NCI-H187 (cell line): ENCODE measurements at regions not wholly inside any gene's neighbourhood (a gene's known extent, or its start where the extent isn't known, plus 50 kb on each side); places are given as distances from the start of the nearest gene placed in this dataset.

ENCODE experiments used
- DNase-seq, 2 experiments: peaks; one replicate each; lab custom pipeline; 2025; lab: John Stamatoyannopoulos, UW

- no peak for DNase-seq
These were observed 356.9 kb downstream of the RAB28 start for GRCh38 chr4:13126976-13127910.

- DNase-seq, result peak; percentile 48 to 71
These were observed 365.5 kb downstream of the RAB28 start for GRCh38 chr4:13118633-13119032.

GRCh38 chr4:13117185-13117584, 367.0 kb downstream of the RAB28 start:
- DNase-seq, result no peak

GRCh38 chr4:13112030-13112429, 372.1 kb downstream of the RAB28 start:
- DNase-seq, result no peak

GRCh38 chr4:13109536-13109935, 374.6 kb downstream of the RAB28 start:
- DNase-seq, result no peak

- no peak for DNase-seq
These were observed 376.0 kb downstream of the RAB28 start for GRCh38 chr4:13108096-13108495.

- no peak for DNase-seq
These were observed 380.6 kb downstream of the RAB28 start for GRCh38 chr4:13103382-13104015.

GRCh38 chr4:13102092-13102742, 381.9 kb downstream of the RAB28 start:
- no peak for DNase-seq

- DNase-seq, result no peak
These were observed 386.2 kb downstream of the RAB28 start for GRCh38 chr4:13097971-13098370.

- DNase-seq, result no peak
These were observed 388.4 kb downstream of the RAB28 start for GRCh38 chr4:13095722-13096121.

GRCh38 chr4:13093170-13093569, 391.0 kb downstream of the RAB28 start:
- no peak for DNase-seq

GRCh38 chr4:13092702-13093101, 391.4 kb downstream of the RAB28 start:
- DNase-seq, result no peak

- DNase-seq, result no peak
These were observed 394.5 kb downstream of the RAB28 start for GRCh38 chr4:13089659-13089998.

- DNase-seq, result no peak
These were observed 395.1 kb downstream of the RAB28 start for GRCh38 chr4:13088726-13089658.

- no peak for DNase-seq
These were observed 397.1 kb downstream of the RAB28 start for GRCh38 chr4:13087041-13087440.

- DNase-seq, result no peak
These were observed 399.9 kb downstream of the RAB28 start for GRCh38 chr4:13084210-13084609.

- DNase-seq, result no peak
These were observed 402.3 kb downstream of the RAB28 start for GRCh38 chr4:13081830-13082229.

GRCh38 chr4:13067077-13067476, 417.1 kb downstream of the RAB28 start:
- no peak for DNase-seq

GRCh38 chr4:13059019-13059418, 425.1 kb downstream of the RAB28 start:
- DNase-seq, result no peak

- no peak for DNase-seq
These were observed 427.4 kb downstream of the RAB28 start for GRCh38 chr4:13056630-13057189.

- no peak for DNase-seq
These were observed 429.6 kb downstream of the RAB28 start for GRCh38 chr4:13054420-13054970.
